Coronary artery (tissue), 2 donors: ENCODE measurements at regions not wholly inside any gene's neighbourhood (a gene's known extent, or its start where the extent isn't known, plus 50 kb on each side); places are given as distances from the start of the nearest gene placed in this dataset.
"Not testable (repeated sequence)": the region's sequence is repeated elsewhere in the genome, so short reads cannot be mapped to it uniquely, and the experiment has no call there.

Experiments used
- DNase-seq: peaks from one replicate; pipeline ENCODE4 v3.0.0-alpha.2; 2017; ENCODE audit warnings: low spot score
- H3K27ac ChIP-seq, 2 donors: fragments of 200-600 bp; sonication (generic); one replicate each; pipeline ENCODE4 v1.5.1; 2016 to 2019
- H3K4me3 ChIP-seq: fragments of 200-600 bp; sonication (generic); 2 replicates; pipeline ENCODE4 v1.5.1; 2016; ENCODE audit warnings: mild to moderate bottlenecking, moderate library complexity
- TF ChIP-seq, protein P1 (sequence below): fragments of 200-600 bp; sonication (generic); IDR thresholded peaks from one replicate; pipeline ENCODE4 v1.5.1; 2019; ENCODE audit warnings: antibody characterized with exemption

DNA sequence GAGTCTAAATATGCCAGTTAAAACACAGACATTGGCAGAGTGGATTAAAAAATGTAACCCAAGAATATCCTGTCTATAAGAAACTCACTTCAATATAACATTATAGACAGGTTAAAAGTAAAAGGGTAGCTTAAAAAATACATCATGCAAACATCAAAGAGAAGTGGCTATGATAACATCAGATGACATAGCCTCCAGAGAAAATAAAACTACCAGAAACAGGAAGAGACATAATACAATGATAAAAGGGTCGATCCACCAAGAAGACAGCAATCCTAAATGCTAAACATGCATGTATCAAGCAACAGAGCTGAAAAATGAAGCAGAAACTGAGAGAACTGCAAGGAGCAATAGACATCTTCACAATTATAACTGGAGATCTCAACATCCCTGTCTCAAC is 190.2 kb upstream of the NR5A2 start:
- no peak for DNase-seq
- H3K27ac ChIP-seq: no peak overlapping the region
- TF ChIP-seq, protein P1, sequence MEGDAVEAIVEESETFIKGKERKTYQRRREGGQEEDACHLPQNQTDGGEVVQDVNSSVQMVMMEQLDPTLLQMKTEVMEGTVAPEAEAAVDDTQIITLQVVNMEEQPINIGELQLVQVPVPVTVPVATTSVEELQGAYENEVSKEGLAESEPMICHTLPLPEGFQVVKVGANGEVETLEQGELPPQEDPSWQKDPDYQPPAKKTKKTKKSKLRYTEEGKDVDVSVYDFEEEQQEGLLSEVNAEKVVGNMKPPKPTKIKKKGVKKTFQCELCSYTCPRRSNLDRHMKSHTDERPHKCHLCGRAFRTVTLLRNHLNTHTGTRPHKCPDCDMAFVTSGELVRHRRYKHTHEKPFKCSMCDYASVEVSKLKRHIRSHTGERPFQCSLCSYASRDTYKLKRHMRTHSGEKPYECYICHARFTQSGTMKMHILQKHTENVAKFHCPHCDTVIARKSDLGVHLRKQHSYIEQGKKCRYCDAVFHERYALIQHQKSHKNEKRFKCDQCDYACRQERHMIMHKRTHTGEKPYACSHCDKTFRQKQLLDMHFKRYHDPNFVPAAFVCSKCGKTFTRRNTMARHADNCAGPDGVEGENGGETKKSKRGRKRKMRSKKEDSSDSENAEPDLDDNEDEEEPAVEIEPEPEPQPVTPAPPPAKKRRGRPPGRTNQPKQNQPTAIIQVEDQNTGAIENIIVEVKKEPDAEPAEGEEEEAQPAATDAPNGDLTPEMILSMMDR: no peak
- H3K4me3 ChIP-seq: no peak overlapping the region

DNA sequence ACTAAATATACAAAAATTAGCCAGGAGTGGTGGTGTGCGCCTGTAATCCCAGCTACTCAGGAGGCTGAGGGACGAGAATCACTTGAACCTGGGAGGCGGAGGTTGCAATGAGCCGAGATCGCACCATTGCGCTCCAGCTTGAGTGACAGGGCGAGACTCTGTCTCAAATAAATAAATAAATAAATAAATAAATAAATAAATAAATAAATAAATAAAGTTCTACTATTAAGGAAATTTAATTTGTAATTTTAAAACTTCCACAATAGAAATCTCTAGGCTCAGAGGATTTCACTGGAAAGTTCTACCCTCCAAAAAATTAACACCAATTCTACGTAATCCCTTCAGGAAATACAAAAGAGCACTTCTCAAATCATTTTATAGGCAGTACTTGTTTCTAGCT is 187.9 kb upstream of the NR5A2 start:
- not testable (repeated sequence) for H3K4me3 ChIP-seq, H3K27ac ChIP-seq, DNase-seq

DNA sequence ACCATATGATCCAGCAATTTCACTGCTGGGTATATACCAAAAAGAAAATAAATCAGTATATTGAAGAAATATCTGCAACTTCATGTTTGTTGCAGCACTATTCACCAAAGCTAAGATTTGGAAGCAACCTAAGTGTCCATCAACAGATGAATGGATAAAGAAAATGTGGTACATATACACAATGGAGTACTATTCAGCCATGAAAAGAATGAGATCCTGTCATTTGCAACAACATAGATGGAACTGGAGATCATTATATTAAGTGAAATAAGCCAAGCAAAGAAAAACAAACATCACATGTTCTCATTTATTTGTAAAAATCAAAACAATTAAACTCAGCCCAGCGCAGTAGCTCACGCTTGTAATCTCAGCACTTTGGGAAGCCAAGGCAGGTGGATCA is 184.4 kb upstream of the NR5A2 start:
- DNase-seq, H3K27ac ChIP-seq, H3K4me3 ChIP-seq: not testable (repeated sequence)

DNA sequence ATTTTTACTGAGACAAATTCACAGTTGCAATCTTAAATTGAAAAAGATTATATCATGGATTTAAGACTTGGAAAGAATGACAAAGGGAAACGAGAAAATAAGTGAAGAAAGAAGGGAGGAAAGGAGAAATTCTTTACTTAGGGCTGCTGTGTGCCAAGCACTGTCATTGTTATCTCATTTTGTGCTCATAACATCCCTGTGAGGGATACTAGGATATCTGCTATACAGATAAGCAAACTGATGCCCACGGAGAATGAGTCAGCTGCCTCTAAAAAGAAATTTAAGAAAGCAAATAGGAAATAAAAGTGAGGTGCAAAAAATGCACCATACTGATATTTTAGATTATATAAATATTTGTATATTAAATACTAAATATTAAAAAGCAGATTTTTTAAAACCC is 183.6 kb upstream of the NR5A2 start:
- Histone ChIP-seq H3K27ac (no peak overlapping the region), H3K4me3 (no peak overlapping the region)
- no peak for DNase-seq
- TF ChIP-seq, protein P1: no peak

DNA sequence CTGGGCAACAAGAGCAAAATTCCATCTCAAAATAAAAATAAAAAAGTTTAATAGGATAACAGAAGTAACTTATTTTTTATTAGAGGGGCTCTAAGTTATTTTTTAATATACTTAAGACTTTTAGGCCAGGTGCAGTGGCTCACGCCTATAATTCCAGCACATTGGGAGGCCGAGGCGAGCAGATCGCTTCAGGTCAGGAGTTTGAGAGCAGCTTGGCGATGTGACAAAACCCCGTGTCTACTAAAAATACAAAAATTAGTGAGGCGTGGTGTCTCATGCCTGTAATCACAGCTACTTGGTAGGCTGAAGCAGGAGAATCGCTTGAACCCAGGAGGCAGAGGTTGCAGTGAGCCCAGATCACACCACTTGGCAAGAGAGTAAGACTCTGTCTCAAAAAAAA is 180.5 kb upstream of the NR5A2 start:
- no peak overlapping the region for H3K27ac ChIP-seq
- no peak overlapping the region for H3K4me3 ChIP-seq
- DNase-seq: no peak
- TF ChIP-seq, protein P1: no peak

DNA sequence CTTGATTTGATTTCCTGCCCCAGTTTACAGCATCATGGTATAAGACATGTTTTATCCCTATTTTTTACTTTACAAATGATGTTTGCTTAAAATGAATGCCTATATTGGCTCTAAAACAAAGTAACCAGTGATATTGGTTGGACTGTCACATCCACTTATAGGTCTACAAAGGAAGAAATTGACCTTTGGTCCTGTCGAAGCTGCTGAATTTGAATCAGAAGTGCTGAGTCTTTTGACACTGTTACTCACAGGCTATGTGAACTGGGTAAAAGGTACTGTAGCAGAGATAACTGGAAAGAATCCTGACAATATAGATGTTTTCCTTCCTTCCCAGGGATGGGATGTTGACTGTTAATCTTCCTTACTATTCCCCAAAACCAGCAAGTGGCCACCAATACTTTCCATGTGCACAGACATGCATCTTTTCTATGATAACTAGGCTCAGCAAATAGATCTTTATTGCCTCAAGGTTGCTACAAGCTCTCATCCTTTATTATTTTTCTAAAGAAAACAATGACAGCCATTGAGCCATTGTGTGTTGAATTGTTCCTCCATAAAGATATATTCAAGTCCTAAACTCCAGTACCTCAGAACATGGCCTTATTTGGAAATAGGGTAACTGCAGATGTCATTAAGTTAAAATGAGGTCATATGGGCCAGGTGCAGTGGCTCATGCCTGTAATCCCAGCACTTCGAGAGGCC is 175.9 kb upstream of the NR5A2 start:
- H3K27ac ChIP-seq: no peak overlapping the region
- no peak for DNase-seq
- no peak overlapping the region for H3K4me3 ChIP-seq
- TF ChIP-seq, protein P1: no peak

DNA sequence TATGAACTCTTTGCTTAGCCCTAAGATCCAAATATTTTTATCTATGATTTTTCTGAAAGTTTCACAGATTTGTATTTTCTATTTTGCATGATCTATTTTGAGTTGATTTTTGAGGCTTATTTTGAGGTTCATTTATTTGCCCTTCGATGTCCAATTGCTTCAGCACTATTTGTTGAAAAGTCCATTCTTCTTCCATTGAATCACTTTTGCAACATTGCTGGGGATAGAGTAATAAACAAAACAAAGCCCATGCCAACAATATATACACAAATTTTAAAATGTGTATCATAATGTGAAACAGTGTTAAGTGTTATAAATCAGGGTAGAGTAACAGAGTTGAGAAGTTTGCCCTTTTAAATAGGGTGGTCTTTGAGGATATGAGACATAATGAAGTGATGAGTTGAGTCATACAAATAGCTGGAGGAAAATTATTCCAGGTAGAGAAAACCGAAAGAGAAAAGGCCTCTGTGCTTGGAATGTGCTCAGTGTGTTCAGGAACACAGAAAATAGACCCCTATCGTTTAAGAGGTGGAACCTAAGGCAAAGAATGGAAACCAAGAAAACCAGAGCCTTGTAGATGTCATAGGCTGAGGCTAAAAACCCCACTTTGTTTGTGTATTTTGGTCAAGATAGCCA is 172.7 kb upstream of the NR5A2 start:
- TF ChIP-seq, protein P1: no peak
- no peak overlapping the region for H3K4me3 ChIP-seq
- H3K27ac ChIP-seq: no peak overlapping the region
- no peak for DNase-seq

DNA sequence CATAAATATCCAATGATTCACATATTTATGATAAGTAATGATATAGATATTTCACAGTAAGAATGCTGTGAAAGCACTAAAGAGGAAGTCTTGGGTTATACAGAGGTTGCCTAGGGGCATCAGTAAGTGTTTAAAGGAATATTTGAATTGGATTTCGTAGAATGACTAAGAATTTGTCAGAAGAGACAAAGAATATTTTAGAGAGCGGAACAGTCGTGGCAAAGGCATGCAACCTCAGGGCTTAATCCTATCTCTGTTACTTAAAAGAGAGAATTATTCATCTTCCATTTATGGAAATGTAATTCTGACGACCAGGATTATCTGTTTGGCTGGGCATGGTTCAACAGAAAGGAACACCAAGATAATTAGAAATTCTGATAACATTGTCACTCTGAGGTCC is 171.9 kb upstream of the NR5A2 start:
- Histone ChIP-seq H3K4me3 (no peak overlapping the region), H3K27ac (no peak overlapping the region)
- TF ChIP-seq, protein P1: no peak
- no peak for DNase-seq
